Panc1 (cell line): ENCODE measurements at regions not wholly inside any gene's neighbourhood (a gene's known extent, or its start where the extent isn't known, plus 50 kb on each side); places are given as distances from the start of the nearest gene placed in this dataset.

Experiments
- ATAC-seq: fragments of 200-7000 bp; cut with Tn5 transposase; 2 replicates; pipeline ENCODE4 v1.9.1; 2020; ENCODE audit warnings: mild to moderate bottlenecking, moderate library complexity
- BruUV-seq: library from RNA; stranded (reverse); fragments of 400-500 nt; replicated peaks from 2 replicates; lab custom pipeline; 2021; lab: Mats Ljungman, UMichigan
- CTCF ChIA-PET: fragments of 300-600 bp; sonication (Branson Sonifier 250); formaldehyde crosslinking; loops from one replicate; lab custom pipeline; 2022; ENCODE audit warnings: antibody characterized with exemption; lab: Charles Lee
- POLR2A ChIA-PET: fragments of 300-600 bp; sonication (Branson Sonifier 250); formaldehyde crosslinking; loops from one replicate; lab custom pipeline; 2022; ENCODE audit warnings: antibody characterized with exemption; lab: Charles Lee
- DNase-seq: peaks from one replicate; pipeline ENCODE4 v3.0.0-alpha.2; 2010; ENCODE audit warnings: low read depth, low spot score
- H3K27ac ChIP-seq: 2 replicates; pipeline ENCODE4 v1.5.1; 2011; ENCODE audit warnings: mild to moderate bottlenecking, low read length, inconsistent platforms
- H3K27me3 ChIP-seq: fragments of 200-500 bp; sonication (Bioruptor generic); 2 replicates; pipeline ENCODE4 v1.6.0; 2014; ENCODE audit warnings: low read length, inconsistent platforms; ENCODE audit not compliant: control insufficient read depth, insufficient read depth
- H3K36me3 ChIP-seq: fragments of 200-500 bp; sonication (Bioruptor generic); 2 replicates; pipeline ENCODE4 v1.5.1; 2014; ENCODE audit warnings: inconsistent platforms, mild to moderate bottlenecking, low read length, moderate library complexity; ENCODE audit not compliant: control insufficient read depth, insufficient read depth
- H3K4me1 ChIP-seq: 2 replicates; pipeline ENCODE4 v1.5.1; 2011; ENCODE audit warnings: inconsistent platforms, mild to moderate bottlenecking, low read length, moderate library complexity; ENCODE audit not compliant: control insufficient read depth, insufficient read depth
- H3K4me3 ChIP-seq, 2 experiments: 2 replicates each; pipeline ENCODE4 v1.5.1; 2011 to 2012; ENCODE audit warnings: low read depth in 2 of 2, low read length in 2 of 2, mild to moderate bottlenecking in 2 of 2, inconsistent platforms in 1 of 2, moderate library complexity in 1 of 2
- H3K9me3 ChIP-seq: fragments of 200-500 bp; sonication (Bioruptor generic); 2 replicates; pipeline ENCODE4 v1.5.1; 2014; ENCODE audit warnings: low read depth, mild to moderate bottlenecking, inconsistent platforms, low read length, moderate library complexity; ENCODE audit not compliant: control insufficient read depth, insufficient read depth
- POLR2AphosphoS5 ChIP-seq: IDR thresholded peaks from 2 replicates; pipeline ENCODE4 v1.6.1; 2012; ENCODE audit warnings: mild to moderate bottlenecking, low read depth, low read length, moderate library complexity
- SIN3A ChIP-seq: IDR thresholded peaks from 2 replicates; pipeline ENCODE4 v1.6.1; 2012; ENCODE audit warnings: low read depth, mild to moderate bottlenecking, low read length, moderate library complexity, borderline replicate concordance; ENCODE audit not compliant: insufficient read depth
- TCF7L2 ChIP-seq: IDR thresholded peaks from 2 replicates; pipeline ENCODE4 v1.6.1; 2011; ENCODE audit warnings: mild to moderate bottlenecking, low read depth, low read length, inconsistent platforms
- in situ Hi-C: cut with HindIII; loops from 2 replicates; pipeline ENCODE4 v1.10.0; 2016; ENCODE audit warnings: low sequenced_read_pairs, low pct_unique_long_range_greater_than_20kb
- intact Hi-C: fragments of 100-400 bp; cut with micrococcal nuclease; formaldehyde crosslinking; loops from one replicate; pipeline ENCODE4 v1.10.0; 2022; ENCODE audit not compliant: unreplicated experiment
- TF ChIP-seq, protein P1 (sequence below), 2 experiments: IDR thresholded peaks; 2 replicates each; pipeline ENCODE4 v1.6.1; 2011 to 2012; ENCODE audit warnings: low read depth in 2 of 2, control low read depth in 1 of 2, low read length in 1 of 2, mild to moderate bottlenecking in 1 of 2, moderate library complexity in 1 of 2; ENCODE audit not compliant: insufficient read depth in 1 of 2
- TF ChIP-seq, protein P2 (sequence below): fragments of 450-650 bp; IDR thresholded peaks from 2 replicates; pipeline ENCODE4 v1.5.1; 2017; ENCODE audit warnings: mild to moderate bottlenecking

DNA sequence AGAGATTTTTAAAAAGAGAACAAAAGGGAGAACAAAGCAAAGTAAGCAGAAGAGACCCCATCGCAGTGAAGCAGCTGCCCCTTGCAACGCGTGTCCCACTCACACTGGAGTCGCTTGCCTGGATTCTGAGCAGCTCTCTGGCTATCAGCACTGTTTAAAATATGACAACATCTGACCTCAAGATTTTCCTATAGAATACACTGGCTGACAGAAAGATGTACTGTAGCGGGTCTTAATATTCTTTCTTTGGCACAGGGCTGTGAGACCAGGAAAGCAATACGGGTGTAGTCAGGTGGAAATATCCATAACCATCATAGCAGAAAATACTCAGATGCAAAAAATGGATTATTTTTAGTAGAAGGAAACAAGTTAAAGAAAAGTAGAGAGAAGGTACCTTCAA lies 125.7 kb upstream of the TNS3 start:
- no peak for TF ChIP-seq TCF7L2
- TF ChIP-seq, protein P1, sequence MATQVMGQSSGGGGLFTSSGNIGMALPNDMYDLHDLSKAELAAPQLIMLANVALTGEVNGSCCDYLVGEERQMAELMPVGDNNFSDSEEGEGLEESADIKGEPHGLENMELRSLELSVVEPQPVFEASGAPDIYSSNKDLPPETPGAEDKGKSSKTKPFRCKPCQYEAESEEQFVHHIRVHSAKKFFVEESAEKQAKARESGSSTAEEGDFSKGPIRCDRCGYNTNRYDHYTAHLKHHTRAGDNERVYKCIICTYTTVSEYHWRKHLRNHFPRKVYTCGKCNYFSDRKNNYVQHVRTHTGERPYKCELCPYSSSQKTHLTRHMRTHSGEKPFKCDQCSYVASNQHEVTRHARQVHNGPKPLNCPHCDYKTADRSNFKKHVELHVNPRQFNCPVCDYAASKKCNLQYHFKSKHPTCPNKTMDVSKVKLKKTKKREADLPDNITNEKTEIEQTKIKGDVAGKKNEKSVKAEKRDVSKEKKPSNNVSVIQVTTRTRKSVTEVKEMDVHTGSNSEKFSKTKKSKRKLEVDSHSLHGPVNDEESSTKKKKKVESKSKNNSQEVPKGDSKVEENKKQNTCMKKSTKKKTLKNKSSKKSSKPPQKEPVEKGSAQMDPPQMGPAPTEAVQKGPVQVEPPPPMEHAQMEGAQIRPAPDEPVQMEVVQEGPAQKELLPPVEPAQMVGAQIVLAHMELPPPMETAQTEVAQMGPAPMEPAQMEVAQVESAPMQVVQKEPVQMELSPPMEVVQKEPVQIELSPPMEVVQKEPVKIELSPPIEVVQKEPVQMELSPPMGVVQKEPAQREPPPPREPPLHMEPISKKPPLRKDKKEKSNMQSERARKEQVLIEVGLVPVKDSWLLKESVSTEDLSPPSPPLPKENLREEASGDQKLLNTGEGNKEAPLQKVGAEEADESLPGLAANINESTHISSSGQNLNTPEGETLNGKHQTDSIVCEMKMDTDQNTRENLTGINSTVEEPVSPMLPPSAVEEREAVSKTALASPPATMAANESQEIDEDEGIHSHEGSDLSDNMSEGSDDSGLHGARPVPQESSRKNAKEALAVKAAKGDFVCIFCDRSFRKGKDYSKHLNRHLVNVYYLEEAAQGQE (IDR thresholded peaks at IDR 0.05; ENCODE audit: insufficient read depth in 1 of 2, low read depth in 2 of 2, low read length in 1 of 2), result no peak
- no peak for TF ChIP-seq POLR2AphosphoS5
- TF ChIP-seq, protein P2, sequence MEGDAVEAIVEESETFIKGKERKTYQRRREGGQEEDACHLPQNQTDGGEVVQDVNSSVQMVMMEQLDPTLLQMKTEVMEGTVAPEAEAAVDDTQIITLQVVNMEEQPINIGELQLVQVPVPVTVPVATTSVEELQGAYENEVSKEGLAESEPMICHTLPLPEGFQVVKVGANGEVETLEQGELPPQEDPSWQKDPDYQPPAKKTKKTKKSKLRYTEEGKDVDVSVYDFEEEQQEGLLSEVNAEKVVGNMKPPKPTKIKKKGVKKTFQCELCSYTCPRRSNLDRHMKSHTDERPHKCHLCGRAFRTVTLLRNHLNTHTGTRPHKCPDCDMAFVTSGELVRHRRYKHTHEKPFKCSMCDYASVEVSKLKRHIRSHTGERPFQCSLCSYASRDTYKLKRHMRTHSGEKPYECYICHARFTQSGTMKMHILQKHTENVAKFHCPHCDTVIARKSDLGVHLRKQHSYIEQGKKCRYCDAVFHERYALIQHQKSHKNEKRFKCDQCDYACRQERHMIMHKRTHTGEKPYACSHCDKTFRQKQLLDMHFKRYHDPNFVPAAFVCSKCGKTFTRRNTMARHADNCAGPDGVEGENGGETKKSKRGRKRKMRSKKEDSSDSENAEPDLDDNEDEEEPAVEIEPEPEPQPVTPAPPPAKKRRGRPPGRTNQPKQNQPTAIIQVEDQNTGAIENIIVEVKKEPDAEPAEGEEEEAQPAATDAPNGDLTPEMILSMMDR, result no peak
- TF ChIP-seq SIN3A, result no peak
- CTCF ChIA-PET, result no interaction called here
- POLR2A ChIA-PET, result no interaction called here
- no peak for ATAC-seq
- peaks cover 19% of the 10 kb centered on the region for H3K4me1 ChIP-seq
- intact Hi-C loops (no loop called here), in situ Hi-C loops (no loop called here)
- BruUV-seq, result no TSS peak
- H3K27ac ChIP-seq, result peak overlapping the region; percentile 81
- no peaks in the 10 kb centered on the region for H3K27me3 ChIP-seq
- H3K4me3 ChIP-seq, result no peak overlapping the region
- no peaks in the 10 kb centered on the region for H3K36me3 ChIP-seq
- DNase-seq, result no peak
- H3K9me3 ChIP-seq, result no peaks in the 10 kb centered on the region

DNA sequence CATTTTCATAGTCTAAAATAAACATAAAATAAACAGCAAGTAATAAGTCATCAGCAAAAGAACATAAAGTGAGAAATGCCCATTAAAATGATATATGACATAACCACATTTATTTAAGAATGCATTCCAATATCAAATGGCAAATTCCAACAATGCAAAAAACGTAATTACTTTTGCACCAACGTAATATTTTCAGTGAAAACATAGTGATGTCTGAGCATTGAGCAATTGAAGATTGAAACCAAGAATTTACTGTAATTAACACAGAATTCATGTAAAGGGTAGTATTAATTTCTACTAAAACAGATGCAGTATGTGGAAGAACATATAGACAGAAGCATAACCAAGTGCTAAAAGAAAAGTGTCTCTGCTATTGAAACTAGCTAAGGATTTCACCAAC lies 123.0 kb upstream of the TNS3 start:
- no TSS peak for BruUV-seq
- in situ Hi-C loops, result no loop called here

More for the DNA sequence above, 123.0 kb upstream of the TNS3 start:
- H3K4me3 ChIP-seq, result no peak overlapping the region
- TF ChIP-seq TCF7L2, result no peak
- no peak for TF ChIP-seq SIN3A
- no peak for TF ChIP-seq POLR2AphosphoS5
- TF ChIP-seq, protein P2, result no peak
- TF ChIP-seq, protein P1 (IDR thresholded peaks at IDR 0.05; ENCODE audit: insufficient read depth in 1 of 2, low read depth in 2 of 2, low read length in 1 of 2), result no peak
- DNase-seq, result no peak
- ATAC-seq, result no peak
- H3K9me3 ChIP-seq, result no peaks in the 10 kb centered on the region
- H3K27ac ChIP-seq, result peak overlapping the region; percentile 76; the same call in 1 of the 2 replicates
- CTCF ChIA-PET, result interaction anchor here (0.6 kb wide), 1 partner anchor 19 kb away, joined by 6 read pairs; no protein-coding TSS in a partner anchor
- no peaks in the 10 kb centered on the region for H3K36me3 ChIP-seq
- H3K27me3 ChIP-seq, result no peaks in the 10 kb centered on the region
- intact Hi-C loops, result no loop called here
- POLR2A ChIA-PET, result no interaction called here
- H3K4me1 ChIP-seq, result peaks cover 19% of the 10 kb centered on the region
